Stimulated activated CD4-positive, alpha-beta T cell treated with anti-CD3 and anti-CD28 coated beads, Interleukin-12 subunit alpha, Interleukin-12 subunit beta, amount 100 ng/mL, for 24 hours (primary cell): ENCODE measurements at regions not wholly inside any gene's neighbourhood (a gene's known extent, or its start where the extent isn't known, plus 50 kb on each side); places are given as distances from the start of the nearest gene placed in this dataset.
A peak's percentile ranks its signal among the peaks of the same experiment; 100 is the strongest.
"Not testable (repeated sequence)": the region's sequence is repeated elsewhere in the genome, so short reads cannot be mapped to it uniquely, and the experiment has no call there.

Experiments
- DNase-seq, 2 experiments: peaks; one replicate each; pipeline ENCODE4 v3.0.0-alpha.2; 2020; ENCODE audit warnings: low read depth in 2 of 2

GRCh38 chr10:60570272-60570865 lies 180.7 kb upstream of the ANK3 start:
- no peak for DNase-seq

- DNase-seq = no peak
Observed at GRCh38 chr10:60569681-60570080, 180.0 kb upstream of the ANK3 start.

DNA sequence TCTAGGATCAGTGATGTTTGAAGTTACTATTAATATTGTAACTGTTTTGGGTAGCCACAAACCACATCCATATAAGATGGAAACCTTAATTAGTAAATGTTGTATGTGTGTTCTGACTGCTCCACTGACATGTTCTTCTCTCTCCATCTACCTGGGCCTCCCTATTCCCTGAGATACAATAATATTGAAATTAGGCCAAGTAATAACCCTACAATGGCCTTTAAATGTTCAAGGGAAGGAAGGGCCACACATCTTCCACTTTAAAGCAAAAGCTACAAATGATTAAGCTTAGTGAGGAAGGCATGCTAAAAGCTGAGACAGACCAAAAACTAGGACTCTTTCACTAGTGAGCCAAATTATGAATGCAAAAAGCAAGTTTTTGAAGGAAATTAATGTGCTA lies 176.4 kb upstream of the ANK3 start:
- DNase-seq = no peak

- DNase-seq = no peak
Observed at GRCh38 chr10:60565492-60565891, 175.8 kb upstream of the ANK3 start.

DNA sequence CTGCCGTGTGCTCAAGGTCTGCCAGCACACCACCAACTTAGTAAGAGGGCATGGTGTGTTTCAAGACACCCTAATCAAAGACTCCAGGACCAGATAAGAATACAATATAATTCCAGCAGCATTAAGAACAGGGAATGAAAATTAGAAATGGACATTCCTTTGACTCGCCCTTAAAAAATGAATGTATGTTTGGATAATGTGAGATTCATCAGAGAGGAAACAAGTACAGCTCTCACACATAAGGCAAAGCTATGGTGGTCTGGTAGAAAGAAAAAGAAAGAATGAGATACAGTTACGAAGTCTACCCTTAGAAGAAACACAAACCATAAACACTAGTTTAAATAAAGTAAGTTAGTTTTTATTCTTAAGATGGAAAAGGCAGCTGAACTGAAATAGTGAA lies 174.8 kb upstream of the ANK3 start:
- DNase-seq = no peak

GRCh38 chr10:60560451-60560850 lies 170.8 kb upstream of the ANK3 start:
- DNase-seq = no peak

GRCh38 chr10:60555700-60556099 lies 166.0 kb upstream of the ANK3 start:
- no peak for DNase-seq

GRCh38 chr10:60549686-60550085 lies 160.0 kb upstream of the ANK3 start:
- no peak for DNase-seq

GRCh38 chr10:60542657-60543056 lies 153.0 kb upstream of the ANK3 start:
- no peak for DNase-seq

DNA sequence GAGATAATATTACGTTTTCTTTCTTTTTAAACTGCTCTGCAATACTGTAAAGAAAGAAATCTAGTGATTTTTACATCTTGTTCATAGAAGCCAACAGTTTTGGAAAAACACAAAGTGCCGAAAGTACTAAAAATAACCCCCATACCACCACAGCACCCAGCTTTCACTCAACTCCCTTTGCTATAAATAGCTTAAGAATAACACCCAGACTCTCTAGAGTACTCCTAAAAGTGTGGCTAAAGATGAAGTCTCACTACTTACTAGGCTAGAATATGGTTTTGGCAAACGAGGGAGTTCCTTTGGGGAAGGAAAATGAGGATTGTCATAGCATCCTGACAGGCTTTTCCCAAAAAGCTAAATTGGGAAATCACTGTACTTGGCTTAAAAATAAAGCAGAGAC lies 151.8 kb upstream of the ANK3 start:
- DNase-seq = no peak

DNA sequence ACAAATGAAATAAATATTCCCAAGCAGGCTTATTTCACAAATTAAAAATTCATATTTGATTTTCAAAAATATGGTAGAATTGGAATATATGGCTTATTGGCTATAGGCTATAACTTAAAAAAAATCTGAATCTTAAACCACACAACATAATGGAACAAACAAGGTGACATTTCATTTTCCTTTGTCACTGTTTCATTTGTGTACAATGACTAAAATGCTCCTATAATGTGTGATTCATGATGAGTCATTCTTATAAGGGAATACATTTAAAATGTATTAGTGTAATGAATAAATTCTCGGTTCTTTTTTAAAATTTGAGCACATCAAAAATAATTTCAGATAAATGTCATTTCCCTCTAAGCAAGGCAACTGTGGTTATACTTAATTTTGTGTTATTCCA lies 148.0 kb upstream of the ANK3 start:
- no peak for DNase-seq

DNA sequence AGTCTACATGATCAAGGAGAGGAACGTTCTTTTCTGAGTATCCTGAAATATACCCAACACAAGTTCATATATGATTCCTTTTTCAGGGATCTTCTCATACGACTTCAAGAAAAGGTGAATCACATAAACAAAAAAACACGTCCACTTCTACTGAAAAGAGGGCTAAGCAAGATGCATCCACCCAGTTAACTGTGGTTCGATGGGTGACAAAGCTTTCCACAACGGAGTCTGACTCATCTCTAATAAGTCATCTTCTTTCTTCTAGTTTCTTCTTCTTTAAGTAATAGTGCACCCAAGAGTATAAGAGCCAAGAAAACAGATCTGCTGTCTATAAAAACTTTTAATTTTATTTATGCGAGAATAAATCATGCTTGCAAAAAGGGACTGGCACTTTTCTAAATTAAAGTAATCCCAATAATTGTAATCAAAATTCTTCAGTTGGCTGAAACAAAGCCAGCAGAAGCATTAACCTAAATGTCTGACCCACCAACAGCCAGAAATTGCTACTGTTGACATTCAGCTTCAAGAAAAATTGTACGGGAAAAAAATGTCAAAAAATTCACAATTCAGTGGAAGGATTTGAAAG lies 146.9 kb upstream of the ANK3 start:
- peak in 1 of 2 experiments; percentile 14 for DNase-seq

DNA sequence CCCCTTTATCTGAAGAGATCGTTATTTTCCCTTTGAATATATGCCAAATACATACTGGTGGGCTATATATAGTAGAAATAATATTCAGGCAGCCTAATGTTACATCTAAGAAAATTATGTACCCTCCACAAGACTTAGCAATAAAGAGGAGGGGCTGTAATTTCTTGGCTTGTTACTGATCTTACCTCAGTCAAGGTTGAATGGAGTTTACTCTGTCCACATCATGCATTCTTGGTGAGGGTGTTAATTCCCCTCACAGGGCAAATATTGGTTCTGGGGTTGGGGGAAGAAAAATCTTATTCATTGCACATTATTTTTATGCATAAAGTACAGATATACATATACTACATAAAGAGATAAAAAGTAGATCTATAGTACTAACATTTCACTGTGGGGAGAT lies 145.8 kb upstream of the ANK3 start:
- DNase-seq = no peak

DNA sequence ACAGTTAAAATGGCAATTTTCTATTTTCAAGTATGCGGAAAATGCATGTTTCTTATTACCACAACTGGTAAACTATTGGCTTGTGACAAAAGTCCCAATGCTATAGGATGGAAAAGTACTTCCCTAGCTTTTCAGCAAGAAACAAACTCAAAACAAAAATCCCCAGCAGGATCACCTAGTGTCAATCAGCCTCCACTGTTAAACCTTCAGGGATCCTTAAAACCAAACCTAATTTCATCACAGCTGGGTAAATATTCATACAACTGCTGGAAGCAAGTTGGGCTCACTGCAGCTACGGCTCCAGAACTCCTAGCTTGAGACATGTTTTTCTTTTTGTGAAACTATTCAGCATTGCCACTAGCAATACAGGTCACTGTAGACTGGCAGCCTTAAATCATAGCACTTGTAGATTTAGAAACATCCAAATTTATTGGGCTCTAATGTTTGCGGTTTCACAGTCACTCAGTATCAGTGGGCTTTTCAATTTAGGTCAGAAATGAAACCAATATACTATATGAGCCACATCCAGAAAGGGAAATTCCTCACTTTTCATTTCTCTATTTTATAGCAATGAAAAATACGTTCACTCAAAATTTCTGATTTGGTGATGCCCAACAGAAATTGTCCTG lies 145.2 kb upstream of the ANK3 start:
- no peak for DNase-seq

- DNase-seq = no peak
Observed at GRCh38 chr10:60532696-60533468, 143.2 kb upstream of the ANK3 start.

- no peak for DNase-seq
Observed at GRCh38 chr10:60531006-60531405, 141.3 kb upstream of the ANK3 start.

GRCh38 chr10:60527676-60528075 lies 138.0 kb upstream of the ANK3 start:
- no peak for DNase-seq

DNA sequence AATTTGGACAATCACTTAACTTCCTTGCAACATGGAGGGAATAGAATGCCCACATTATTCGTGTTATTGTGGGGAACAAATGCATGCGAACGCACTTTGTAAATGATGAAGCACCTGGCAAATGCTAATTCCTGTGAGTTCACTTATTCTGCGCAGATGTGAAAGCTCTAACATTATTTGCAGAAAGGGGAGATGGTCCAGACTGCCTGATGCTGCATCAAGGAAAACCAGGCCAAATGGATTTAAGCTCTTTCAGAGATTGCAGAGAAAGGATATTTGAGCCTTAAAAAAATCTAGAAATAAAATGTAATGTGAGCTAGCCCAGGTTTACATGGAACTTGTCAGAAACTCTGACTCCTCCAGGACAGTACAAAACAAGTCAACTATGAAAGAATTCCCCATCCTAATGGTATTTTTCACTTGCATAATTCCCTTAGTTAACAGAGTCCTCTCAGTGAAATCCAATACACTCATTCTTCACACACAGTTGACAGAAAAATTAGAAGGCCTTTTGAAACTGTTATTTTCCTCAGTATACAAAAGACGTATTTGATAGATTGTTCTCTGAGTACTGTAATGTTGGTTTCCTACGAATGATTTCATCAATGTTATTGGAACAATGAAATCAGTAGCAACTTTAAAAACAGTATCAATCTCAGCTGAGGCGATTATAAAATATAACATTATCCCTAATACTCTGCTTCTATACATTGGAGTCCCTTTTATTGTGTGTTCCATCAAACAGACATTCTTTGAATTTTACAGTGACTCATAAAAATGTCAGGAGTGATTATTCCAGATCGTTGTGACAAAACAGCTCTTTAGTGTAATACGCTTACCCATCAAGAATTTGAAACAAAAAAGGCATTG lies 136.3 kb upstream of the ANK3 start:
- DNase-seq = no peak

GRCh38 chr10:60524541-60524940 lies 134.9 kb upstream of the ANK3 start:
- DNase-seq = peak in 1 of 2 experiments; percentile 4

DNA sequence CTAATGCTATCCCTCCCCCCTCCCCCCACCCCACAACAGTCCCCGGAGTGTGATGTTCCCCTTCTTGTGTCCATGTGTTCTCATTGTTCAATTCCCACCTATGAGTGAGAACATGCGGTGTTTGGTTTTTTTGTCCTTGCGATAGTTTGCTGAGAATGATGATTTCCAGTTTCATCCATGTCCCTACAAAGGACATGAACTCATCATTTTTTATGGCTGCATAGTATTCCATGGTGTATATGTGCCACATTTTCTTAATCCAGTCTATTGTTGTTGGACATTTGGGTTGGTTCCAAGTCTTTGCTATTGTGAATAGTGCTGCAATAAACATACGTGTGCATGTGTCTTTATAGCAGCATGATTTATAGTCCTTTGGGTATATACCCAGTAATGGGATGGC lies 133.7 kb upstream of the ANK3 start:
- not testable (repeated sequence) for DNase-seq

- DNase-seq = no peak
Observed at GRCh38 chr10:60522617-60523016, 132.9 kb upstream of the ANK3 start.

- peak in 1 of 2 experiments; percentile 3 for DNase-seq
Observed at GRCh38 chr10:60521974-60522405, 132.3 kb upstream of the ANK3 start.
